Right atrium auricular region (tissue), 2 donors: ENCODE measurements at regions not wholly inside any gene's neighbourhood (a gene's known extent, or its start where the extent isn't known, plus 50 kb on each side); places are given as distances from the start of the nearest gene placed in this dataset.
"Not testable (repeated sequence)": the region's sequence is repeated elsewhere in the genome, so short reads cannot be mapped to it uniquely, and the experiment has no call there.

Experiments
- DNase-seq: peaks from one replicate; pipeline ENCODE4 v3.0.0-alpha.2; 2019; ENCODE audit warnings: low spot score
- H3K27ac ChIP-seq, 2 donors: fragments of 200-600 bp; sonication (generic); 1 replicate in 1 of 2; 2 replicates in 1 of 2; pipeline ENCODE4 v1.5.1; 2016 to 2019
- H3K27me3 ChIP-seq, 2 donors: fragments of 200-600 bp; sonication (generic); one replicate each; pipeline versions ENCODE4 v1.5.1 to v1.6.0; 2017 to 2019
- H3K36me3 ChIP-seq: fragments of 200-600 bp; sonication (generic); one replicate; pipeline ENCODE4 v1.5.1; 2016
- H3K4me1 ChIP-seq, 2 donors: fragments of 200-600 bp; sonication (generic); one replicate each; pipeline versions ENCODE4 v1.5.1 to v1.6.0; 2017 to 2019
- H3K4me3 ChIP-seq, 2 donors: fragments of 200-600 bp; sonication (generic); 1 replicate in 1 of 2; 2 replicates in 1 of 2; pipeline ENCODE4 v1.5.1; 2017 to 2019; ENCODE audit warnings: mild to moderate bottlenecking in 1 of 2, moderate library complexity in 1 of 2
- H3K9me3 ChIP-seq, 2 donors: fragments of 200-600 bp; sonication (generic); one replicate each; pipeline ENCODE4 v1.5.1; 2019
- CTCF ChIP-seq, 2 donors: fragments of 200-600 bp; sonication (generic); IDR thresholded peaks; one replicate each; pipeline ENCODE4 v1.5.1; 2019; ENCODE audit warnings: antibody characterized with exemption in 2 of 2

DNA sequence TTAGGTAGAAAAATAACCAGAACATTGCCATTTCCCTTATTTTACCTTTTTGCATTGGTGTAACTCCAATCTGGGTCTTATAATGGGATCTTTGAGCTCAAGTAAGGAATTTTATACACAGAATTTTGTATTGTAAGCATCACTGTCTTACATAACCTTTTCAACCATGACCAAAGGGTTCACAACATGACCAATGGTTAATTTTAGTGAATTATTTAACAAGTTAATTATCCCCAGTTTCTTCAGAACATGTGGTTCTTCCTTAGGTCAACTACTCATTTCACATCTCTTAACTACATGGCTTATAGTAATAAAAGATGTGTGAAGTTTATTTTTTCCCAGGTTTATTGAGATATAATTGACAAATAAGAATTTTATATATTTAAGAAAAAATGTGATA, 74.2 kb upstream of the RHOBTB1 start:
- no peak overlapping the region for H3K27ac ChIP-seq
- H3K36me3 ChIP-seq = no peaks in the 10 kb centered on the region
- no peaks in the 10 kb centered on the region for H3K4me1 ChIP-seq
- H3K27me3 ChIP-seq = no peaks in the 10 kb centered on the region
- no peak overlapping the region for H3K4me3 ChIP-seq
- no peak for TF ChIP-seq CTCF (IDR thresholded peaks at IDR 0.05)
- no peaks in the 10 kb centered on the region for H3K9me3 ChIP-seq
- no peak for DNase-seq

DNA sequence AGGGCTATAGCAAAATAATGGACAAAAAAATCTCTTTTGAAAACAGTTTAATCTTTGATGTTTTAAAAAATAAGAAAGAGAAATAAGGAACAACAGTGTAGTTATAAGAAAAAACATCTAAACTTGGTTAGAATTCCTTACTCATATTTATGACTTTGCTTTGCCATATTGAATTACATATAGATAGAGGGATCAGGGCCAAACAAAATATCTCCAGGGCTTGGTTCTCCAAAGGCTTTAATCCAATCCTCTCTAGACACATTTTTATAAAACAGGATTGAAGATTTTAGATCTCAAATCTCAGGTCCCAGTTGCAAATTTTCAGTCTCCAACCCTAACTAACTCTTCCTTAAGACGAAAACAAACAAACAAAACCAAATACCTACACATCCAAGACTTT, 72.6 kb upstream of the RHOBTB1 start:
- Histone ChIP-seq H3K27ac (no peak overlapping the region), H3K4me1 (no peaks in the 10 kb centered on the region), H3K27me3 (no peaks in the 10 kb centered on the region), H3K36me3 (no peaks in the 10 kb centered on the region), H3K9me3 (no peaks in the 10 kb centered on the region), H3K4me3 (no peak overlapping the region)
- no peak for DNase-seq
- TF ChIP-seq CTCF (IDR thresholded peaks at IDR 0.05) = no peak

DNA sequence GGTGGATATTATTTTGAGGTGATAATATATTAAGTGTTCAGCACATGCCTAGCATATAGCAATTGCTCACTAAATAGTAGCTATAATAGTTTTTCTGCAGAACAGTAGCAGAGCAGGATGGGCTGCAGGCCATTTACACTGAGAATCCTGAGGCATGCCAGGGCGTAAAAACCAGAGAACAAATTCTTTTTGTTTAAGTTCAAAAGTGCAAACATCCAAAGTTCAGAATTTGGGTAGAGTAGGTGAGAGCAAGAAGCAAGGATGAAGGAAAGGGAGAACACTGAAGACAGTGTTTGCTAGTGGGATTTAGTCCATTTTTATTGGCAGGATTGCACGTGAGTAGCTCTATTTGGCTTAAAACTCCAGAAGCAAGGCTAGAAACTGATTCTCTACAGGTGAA, 72.0 kb upstream of the RHOBTB1 start:
- Histone ChIP-seq H3K4me1 (no peaks in the 10 kb centered on the region), H3K27ac (no peak overlapping the region), H3K9me3 (no peaks in the 10 kb centered on the region), H3K36me3 (no peaks in the 10 kb centered on the region), H3K4me3 (no peak overlapping the region), H3K27me3 (no peaks in the 10 kb centered on the region)
- no peak for DNase-seq
- no peak for TF ChIP-seq CTCF (IDR thresholded peaks at IDR 0.05)

- no peak for DNase-seq
- Histone ChIP-seq H3K4me3 (no peak overlapping the region), H3K4me1 (no peaks in the 10 kb centered on the region), H3K9me3 (no peaks in the 10 kb centered on the region), H3K36me3 (no peaks in the 10 kb centered on the region), H3K27ac (no peak overlapping the region), H3K27me3 (no peaks in the 10 kb centered on the region)
- TF ChIP-seq CTCF (IDR thresholded peaks at IDR 0.05) = no peak
Measured at GRCh38 chr10:61010863-61011262, 66.9 kb upstream of the RHOBTB1 start.

DNA sequence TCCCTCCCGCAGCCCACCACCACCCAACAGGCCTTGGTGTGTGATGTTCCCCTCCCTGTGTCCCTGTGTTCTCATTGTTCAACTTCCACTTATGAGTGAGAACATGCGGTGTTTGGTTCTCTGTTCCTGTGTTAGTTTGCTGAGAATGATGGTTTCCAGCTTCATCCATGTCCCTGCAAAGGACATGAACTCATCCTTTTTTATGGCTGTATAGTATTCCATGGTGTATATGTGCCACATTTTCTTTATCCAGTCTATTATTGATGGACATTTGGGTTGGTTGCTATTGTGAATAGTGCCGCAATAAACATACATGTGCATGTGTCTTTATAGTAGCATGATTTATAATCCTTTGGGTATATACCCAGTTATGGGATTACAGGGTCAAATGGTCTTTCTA, 59.1 kb upstream of the RHOBTB1 start:
- not testable (repeated sequence) for H3K36me3 ChIP-seq, H3K9me3 ChIP-seq, H3K27me3 ChIP-seq, DNase-seq, H3K27ac ChIP-seq, H3K4me1 ChIP-seq, H3K4me3 ChIP-seq

DNA sequence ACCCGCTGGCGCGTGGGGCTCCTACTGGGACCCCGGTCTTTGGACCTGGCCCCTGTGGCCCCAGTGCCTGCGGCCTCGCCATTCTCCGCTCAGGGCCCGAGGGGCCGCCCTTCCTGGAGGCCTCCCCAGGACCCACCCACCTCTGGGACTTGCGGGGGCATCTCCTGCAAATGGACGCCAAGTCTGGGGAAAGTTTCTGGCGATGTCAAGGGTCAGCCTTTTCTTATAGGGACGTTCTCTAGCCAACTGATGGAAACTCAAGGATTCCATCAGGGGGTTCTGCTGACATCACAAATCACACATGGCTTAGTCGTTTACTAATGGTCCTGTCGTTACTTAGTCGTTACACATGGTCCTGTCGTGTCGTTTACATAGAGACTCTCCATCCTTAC, 57.7 kb upstream of the RHOBTB1 start:
- H3K4me1 ChIP-seq = peaks cover 0 to 4% of the 10 kb centered on the region in 2 donors
- H3K27ac ChIP-seq = no peak overlapping the region
- H3K4me3 ChIP-seq = peak overlapping the region; percentile 28 to 49
- DNase-seq = no peak
- H3K36me3 ChIP-seq = no peaks in the 10 kb centered on the region
- TF ChIP-seq CTCF (IDR thresholded peaks at IDR 0.05) = no peak
- peaks cover 0 to 3% of the 10 kb centered on the region in 2 donors for H3K27me3 ChIP-seq
- H3K9me3 ChIP-seq = no peaks in the 10 kb centered on the region
